GM18520 (cell line): ENCODE measurements at regions not wholly inside any gene's neighbourhood (a gene's known extent, or its start where the extent isn't known, plus 50 kb on each side); places are given as distances from the start of the nearest gene placed in this dataset.
A peak's percentile ranks its signal among the peaks of the same experiment; 100 is the strongest.

Experiments used
- ATAC-seq: cut with Tn5 transposase; IDR thresholded peaks from one replicate; pipeline ENCODE4 v1.9.1; 2021; ENCODE audit not compliant: unreplicated experiment

DNA sequence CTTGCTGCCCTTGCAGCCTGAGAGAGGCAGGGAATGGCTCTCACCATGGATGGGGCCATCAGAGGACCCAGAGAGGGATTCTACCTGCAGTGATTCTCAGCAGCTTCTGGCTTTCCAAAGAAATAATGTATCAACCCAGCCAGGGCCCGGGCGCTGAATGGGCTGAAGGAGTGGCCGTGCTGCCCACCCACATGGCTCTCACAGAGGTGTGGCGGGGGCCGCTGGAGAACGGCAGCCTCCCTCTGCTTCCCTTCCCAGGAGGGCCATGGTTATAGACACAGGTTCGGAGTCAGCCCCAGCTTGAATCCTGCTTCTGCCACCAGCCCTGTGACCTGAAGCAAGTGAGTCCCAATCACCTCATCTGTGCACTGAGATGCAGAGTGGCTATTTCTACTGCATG is 82.7 kb downstream of the THAP12 start:
- ATAC-seq, result no peak

- no peak for ATAC-seq
Measured at GRCh38 chr11:76296731-76297542, 84.0 kb downstream of the THAP12 start.

DNA sequence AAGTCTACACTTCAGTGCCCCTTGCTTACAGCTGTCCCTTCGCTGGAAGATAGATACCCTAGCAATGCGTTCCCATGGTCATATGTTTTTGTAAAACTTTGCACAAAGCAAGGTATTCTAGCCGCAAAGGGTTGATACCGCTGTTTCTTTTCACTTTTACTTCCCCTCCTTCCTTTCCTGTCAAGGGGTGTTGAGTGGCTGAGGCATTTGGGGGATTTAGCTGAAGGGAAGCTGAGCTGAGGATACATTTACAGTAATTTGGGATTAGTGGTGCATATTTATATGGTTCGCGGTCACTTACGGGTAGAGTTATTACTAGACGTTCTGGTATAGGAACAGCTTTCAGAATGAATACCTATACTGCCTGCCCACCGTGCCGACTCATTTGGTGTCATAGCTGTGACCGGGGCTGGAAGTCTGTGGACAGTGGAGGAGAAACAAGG is 86.9 kb upstream of the WNT11 start:
- peak; percentile 49 for ATAC-seq

DNA sequence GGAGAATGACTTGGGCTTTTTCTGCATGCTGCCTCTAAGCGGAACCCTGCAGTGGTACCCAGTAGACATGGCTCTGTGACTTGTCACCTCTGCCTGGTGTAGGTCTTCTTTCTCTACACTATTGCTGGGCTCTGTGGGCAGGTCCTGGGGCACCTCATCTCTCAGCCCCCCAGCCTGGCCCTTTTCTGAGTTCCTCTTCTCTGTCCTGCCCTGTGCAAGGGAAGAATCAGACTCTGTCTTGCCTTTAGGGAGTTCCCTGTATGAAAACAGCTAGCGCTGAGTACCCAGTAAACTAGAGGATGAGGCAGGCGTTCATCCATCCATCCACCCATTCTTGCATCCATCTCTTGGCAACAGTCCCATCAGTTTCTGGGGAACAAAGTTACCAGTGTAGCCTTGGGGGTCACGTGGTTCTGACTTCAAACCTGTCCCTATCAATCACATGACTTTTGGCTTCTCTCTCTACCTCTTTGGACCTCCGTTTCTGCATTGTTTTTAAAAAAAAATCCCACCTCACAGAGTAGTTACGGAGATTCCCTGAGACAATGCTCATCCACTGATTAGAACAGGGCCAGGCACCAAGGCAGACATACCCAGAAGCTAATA is 86.4 kb upstream of the WNT11 start:
- peak; percentile 4 for ATAC-seq

GRCh38 chr11:76291576-76292526 is 85.5 kb upstream of the WNT11 start:
- no peak for ATAC-seq

DNA sequence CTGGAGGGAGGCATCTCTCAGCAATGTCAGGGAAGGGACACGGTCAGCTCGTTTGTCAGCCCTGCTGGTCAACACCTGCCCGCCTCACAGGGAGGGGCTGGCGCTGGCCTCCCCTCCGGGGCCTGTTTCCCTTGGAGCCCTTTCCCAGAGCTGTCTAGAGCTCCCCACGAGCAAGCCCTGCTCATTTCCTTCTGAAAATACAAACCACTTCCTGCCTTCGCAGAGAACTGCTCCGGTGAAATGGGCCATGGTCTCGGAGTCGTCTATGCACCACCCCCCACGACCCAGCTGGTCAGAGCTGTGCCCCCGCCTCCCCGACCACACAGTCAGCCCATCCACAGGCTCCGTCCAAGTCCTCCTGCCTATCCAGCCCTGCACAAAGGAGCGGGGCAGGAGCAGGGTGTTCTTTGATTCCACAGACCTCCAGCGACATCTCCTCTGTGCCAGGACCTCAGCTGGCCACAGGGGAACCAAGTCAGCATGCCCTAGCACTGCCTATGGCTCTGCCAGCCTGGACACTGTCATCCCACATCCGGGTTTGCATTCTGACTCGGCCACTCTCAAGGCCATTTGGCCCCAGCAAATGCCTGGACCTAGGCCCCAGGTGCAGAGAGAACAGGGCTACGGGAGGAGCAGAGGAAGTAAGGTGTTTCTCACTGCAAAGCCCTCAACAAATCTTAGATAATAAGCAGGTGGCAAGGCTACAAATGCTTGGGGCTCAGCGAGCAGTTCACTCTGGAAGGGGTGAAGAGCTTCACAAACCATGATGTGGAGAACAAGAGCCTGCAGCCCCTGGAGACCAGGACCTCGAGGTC is 82.1 kb upstream of the WNT11 start:
- ATAC-seq, result no peak

- no peak for ATAC-seq
Measured at GRCh38 chr11:76287227-76287626, 80.9 kb upstream of the WNT11 start.

GRCh38 chr11:76285397-76286104 is 79.2 kb upstream of the WNT11 start:
- no peak for ATAC-seq

DNA sequence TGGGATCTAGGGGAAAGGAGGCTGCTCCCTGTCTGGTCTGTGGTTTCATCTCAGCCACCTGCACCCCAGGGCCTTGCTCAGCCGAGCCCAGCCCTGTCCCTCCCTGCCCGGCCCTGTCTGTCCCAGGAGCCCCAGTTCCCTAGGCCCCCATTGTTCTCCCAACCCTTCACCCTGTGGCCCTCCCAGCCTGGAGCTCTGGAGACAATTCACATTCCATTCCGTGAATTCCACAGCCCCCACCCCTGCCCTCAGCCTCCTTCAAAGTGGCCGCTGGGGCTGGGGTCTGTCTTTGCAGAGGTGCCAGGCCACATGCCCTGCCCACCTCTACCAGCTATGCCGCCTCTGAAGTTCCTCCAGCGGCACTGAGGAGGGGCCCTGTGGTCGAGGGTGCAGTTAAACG is 77.9 kb upstream of the WNT11 start:
- ATAC-seq, result no peak

DNA sequence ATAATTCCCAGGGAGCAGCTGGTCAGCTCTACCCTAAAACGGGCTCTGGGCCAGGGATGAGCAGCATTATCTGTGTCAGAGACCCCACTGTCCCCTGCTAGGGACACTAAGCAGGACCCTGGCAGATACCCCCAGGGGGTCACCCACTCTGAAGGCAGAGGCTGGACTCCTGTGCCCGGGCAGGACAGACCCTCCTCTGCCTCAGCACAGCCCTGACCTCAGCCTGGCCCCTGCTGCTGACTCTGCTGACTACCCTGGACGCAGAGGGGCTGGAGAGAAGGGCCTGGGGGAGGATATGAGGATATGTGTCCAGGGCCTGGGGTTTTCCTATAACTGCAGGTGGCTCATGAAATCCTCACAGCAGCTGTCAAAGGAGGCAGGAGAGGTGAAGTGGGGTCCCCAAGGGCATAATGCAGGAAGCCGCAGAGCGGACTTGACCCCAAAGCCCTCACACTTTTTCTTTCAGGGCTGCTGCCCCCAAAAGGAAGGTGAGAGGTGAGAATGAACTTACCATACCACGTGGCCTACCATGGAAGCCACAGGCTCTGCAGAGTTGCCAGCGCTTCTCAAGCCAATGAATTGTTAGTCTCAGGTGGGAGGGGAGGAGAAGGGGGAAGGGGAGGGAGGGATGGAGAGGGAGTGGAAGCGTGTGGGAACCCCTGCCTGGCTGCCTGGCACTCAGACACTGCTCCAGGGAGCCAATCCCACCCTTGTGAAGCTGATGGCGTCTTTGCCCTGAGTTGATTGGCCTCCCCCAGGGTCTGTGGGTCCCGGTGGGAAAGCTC is 76.7 kb upstream of the WNT11 start:
- no peak for ATAC-seq

GRCh38 chr11:76282172-76282571 is 75.9 kb upstream of the WNT11 start:
- ATAC-seq, result no peak

- ATAC-seq, result no peak
Measured at GRCh38 chr11:76281558-76281906, 75.2 kb upstream of the WNT11 start.

GRCh38 chr11:76280882-76281557 is 74.7 kb upstream of the WNT11 start:
- ATAC-seq, result no peak

DNA sequence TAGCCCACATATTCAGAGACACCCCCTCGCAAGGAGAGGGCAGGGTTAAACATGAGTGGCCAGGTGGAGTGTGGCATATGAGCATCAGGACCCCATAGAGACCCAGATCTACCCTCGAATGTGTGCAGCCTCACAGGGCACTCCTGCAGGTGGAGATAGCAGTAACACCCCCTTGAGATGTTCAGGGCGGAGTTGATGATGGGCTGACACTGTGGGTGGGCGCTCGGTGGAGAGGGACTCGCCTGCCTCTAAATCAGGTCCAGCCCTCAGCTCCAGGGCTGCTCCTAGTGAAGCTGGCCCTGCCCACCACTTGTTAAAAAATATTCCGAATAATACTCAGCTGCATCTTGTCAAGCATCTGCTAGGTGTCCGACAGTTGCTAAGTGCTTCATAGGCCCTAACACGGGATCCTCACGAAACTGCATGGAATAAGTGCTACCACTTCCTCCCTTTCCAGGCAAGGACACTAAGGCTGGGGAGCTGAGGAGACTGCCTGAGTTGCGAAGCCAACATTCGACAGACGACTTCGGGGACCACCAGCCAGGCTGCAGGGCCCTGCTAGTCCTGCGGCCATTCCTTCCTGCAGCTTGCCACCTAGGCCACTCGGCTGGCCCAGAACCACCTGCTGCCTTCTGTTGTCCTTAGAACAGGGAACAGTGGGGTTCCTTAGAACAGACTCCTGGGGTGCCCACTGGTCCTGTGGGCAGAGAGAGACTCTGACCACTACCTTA is 74.0 kb upstream of the WNT11 start:
- no peak for ATAC-seq

DNA sequence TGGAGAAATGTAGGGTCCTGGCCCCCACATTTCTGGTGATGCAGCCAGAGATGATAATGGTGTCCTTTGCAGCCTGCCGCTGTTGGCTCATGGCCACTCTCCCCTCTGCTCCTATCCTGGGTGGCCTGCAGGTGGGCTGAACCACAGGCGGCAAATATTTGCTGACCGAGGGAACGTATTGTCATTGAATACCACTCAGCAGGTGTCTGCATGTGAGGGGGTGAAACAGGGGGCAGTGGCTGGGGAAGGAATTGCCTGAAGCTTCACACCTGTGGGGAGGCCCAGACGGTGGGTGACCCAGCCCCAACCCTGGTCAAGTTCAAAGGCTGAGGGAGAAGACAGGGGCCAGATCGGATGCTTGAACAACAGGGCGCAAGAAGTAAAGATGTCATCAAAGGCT is 73.3 kb upstream of the WNT11 start:
- ATAC-seq, result no peak

- ATAC-seq, result no peak
Measured at GRCh38 chr11:76279038-76279437, 72.7 kb upstream of the WNT11 start.

GRCh38 chr11:76278526-76278925 is 72.2 kb upstream of the WNT11 start:
- ATAC-seq, result no peak
